CD14-positive monocyte (primary cell): ENCODE measurements at regions not wholly inside any gene's neighbourhood (a gene's known extent, or its start where the extent isn't known, plus 50 kb on each side); places are given as distances from the start of the nearest gene placed in this dataset.

ENCODE experiments used
- DNase-seq, 3 donors: peaks; one replicate each; pipeline ENCODE4 v3.0.0-alpha.2; 2011 to 2022
- H2AFZ ChIP-seq: 2 replicates; pipeline ENCODE4 v1.6.0; 2012; ENCODE audit warnings: mild to moderate bottlenecking, low read depth, low read length, inconsistent platforms; ENCODE audit not compliant: insufficient read depth, poor library complexity, severe bottlenecking
- H3K27ac ChIP-seq, 2 donors: 1 replicate in 1 of 2; 2 replicates in 1 of 2; pipeline ENCODE4 v1.5.1; 2012 to 2013; ENCODE audit warnings: low read length in 2 of 2, control low read depth in 1 of 2, inconsistent platforms in 1 of 2, low read depth in 1 of 2, mild to moderate bottlenecking in 1 of 2
- H3K27me3 ChIP-seq, 2 donors: one replicate each; pipeline versions ENCODE4 v1.6.0 to v1.6.1; 2011 to 2013; ENCODE audit warnings: low read length in 2 of 2; ENCODE audit not compliant: control insufficient read depth in 2 of 2, insufficient read depth in 2 of 2
- H3K36me3 ChIP-seq, 2 donors: replicated peaks in 1 of 2; 1 replicate in 1 of 2; 2 replicates in 1 of 2; pipeline versions ENCODE4 v1.5.1 to v1.6.1; 2012 to 2013; ENCODE audit warnings: low read length in 2 of 2, control low read depth in 1 of 2, inconsistent platforms in 1 of 2, mild to moderate bottlenecking in 1 of 2; ENCODE audit not compliant: insufficient read depth in 2 of 2, control insufficient read depth in 1 of 2
- H3K4me1 ChIP-seq, 2 donors: 1 replicate in 1 of 2; 2 replicates in 1 of 2; pipeline versions ENCODE4 v1.5.1 to v1.6.1; 2012 to 2013; ENCODE audit warnings: low read length in 2 of 2, control low read depth in 1 of 2, inconsistent platforms in 1 of 2, mild to moderate bottlenecking in 1 of 2, moderate library complexity in 1 of 2; ENCODE audit not compliant: insufficient read depth in 2 of 2, control insufficient read depth in 1 of 2
- H3K4me2 ChIP-seq: replicated peaks from 2 replicates; pipeline ENCODE3; 2012; ENCODE audit warnings: low read length, moderate library complexity, mild to moderate bottlenecking; ENCODE audit not compliant: poor library complexity, severe bottlenecking; ENCODE audit errors: extremely low read depth
- H3K4me3 ChIP-seq, 3 experiments: fragments of 200-600 bp in 1 of 3; sonication (generic) in 1 of 3; replicated peaks in 1 of 3; 1 replicate in 2 of 3; 2 replicates in 1 of 3; pipeline ENCODE4 v1.5.1; 2011 to 2013; ENCODE audit warnings: low read length in 3 of 3, mild to moderate bottlenecking in 3 of 3, control low read depth in 2 of 3, low read depth in 2 of 3, inconsistent platforms in 1 of 3, moderate library complexity in 1 of 3
- H3K79me2 ChIP-seq: 2 replicates; pipeline ENCODE4 v1.6.0; 2012; ENCODE audit warnings: mild to moderate bottlenecking, control low read depth, inconsistent platforms, low read length, moderate library complexity; ENCODE audit not compliant: insufficient read depth
- H3K9ac ChIP-seq: 2 replicates; pipeline ENCODE4 v1.6.0; 2017; ENCODE audit warnings: low read length, mild to moderate bottlenecking; ENCODE audit not compliant: insufficient read depth, poor library complexity, severe bottlenecking
- H3K9me3 ChIP-seq, 2 donors: replicated peaks in 1 of 2; 1 replicate in 1 of 2; 2 replicates in 1 of 2; pipeline versions ENCODE4 v1.5.1 to v1.6.1; 2012 to 2013; ENCODE audit warnings: low read length in 2 of 2, control low read depth in 1 of 2; ENCODE audit not compliant: control insufficient read depth in 1 of 2, insufficient read depth in 1 of 2
- H4K20me1 ChIP-seq: 2 replicates; pipeline ENCODE4 v1.6.0; 2012; ENCODE audit warnings: mild to moderate bottlenecking, low read length, control low read depth, moderate library complexity; ENCODE audit not compliant: insufficient read depth
- H3K27ac Mint-ChIP-seq, 7 donors: one replicate each; pipeline ENCODE4 v1.8.0; 2020; ENCODE audit warnings: mild to moderate bottlenecking in 7 of 7, mixed read lengths in 7 of 7, moderate library complexity in 6 of 7, inconsistent platforms in 2 of 7
- H3K27me3 Mint-ChIP-seq, 3 donors: one replicate each; pipeline ENCODE4 v1.8.0; 2021 to 2022; ENCODE audit warnings: low read depth in 3 of 3, mild to moderate bottlenecking in 3 of 3, mixed read lengths in 3 of 3, moderate library complexity in 3 of 3, inconsistent platforms in 1 of 3
- H3K36me3 Mint-ChIP-seq, 2 donors: one replicate each; pipeline ENCODE4 v1.8.0; 2020; ENCODE audit warnings: mixed read lengths in 2 of 2, inconsistent platforms in 1 of 2, mild to moderate bottlenecking in 1 of 2
- H3K4me1 Mint-ChIP-seq: one replicate; pipeline ENCODE4 v1.8.0; 2020; ENCODE audit warnings: mild to moderate bottlenecking, mixed read lengths
- H3K4me3 Mint-ChIP-seq, 2 donors: one replicate each; pipeline ENCODE4 v1.8.0; 2020; ENCODE audit warnings: mild to moderate bottlenecking in 2 of 2, mixed read lengths in 2 of 2, moderate library complexity in 1 of 2
- H3K9me3 Mint-ChIP-seq, 7 donors: one replicate each; pipeline ENCODE4 v1.8.0; 2020 to 2022; ENCODE audit warnings: mixed read lengths in 7 of 7, mild to moderate bottlenecking in 6 of 7, moderate library complexity in 6 of 7, inconsistent platforms in 2 of 7
- CTCF ChIP-seq: fragments of 200-600 bp; IDR thresholded peaks from one replicate; pipeline ENCODE4 v1.8.0; 2022; ENCODE audit warnings: antibody characterized with exemption, mild to moderate bottlenecking
- WGBS: methylation state at CpG from one replicate; pipeline ENCODE4 v1.1.5; 2013; ENCODE audit warnings: missing lambda C conversion rate; ENCODE audit not compliant: insufficient coverage; 5-methylcytosine and 5-hydroxymethylcytosine counted together
- intact Hi-C, 2 donors: fragments of 100-400 bp; cut with micrococcal nuclease; formaldehyde crosslinking; loops; one replicate each; pipeline versions ENCODE4 v1.15.0 to v1.15.1; 2023

- intact Hi-C loops, result loop anchor here (5.0 kb wide), 2 partner anchors 1539 to 1554 kb away; no protein-coding TSS in a partner anchor
- H3K9me3 Mint-ChIP-seq, result peaks cover 0 to 4% (median 2%) of the 10 kb centered on the region in 7 donors
- H3K36me3 Mint-ChIP-seq, result peaks cover 0 to 1% of the 10 kb centered on the region in 2 donors
- no peak for TF ChIP-seq CTCF
- H3K4me1 Mint-ChIP-seq, result peaks cover 4% of the 10 kb centered on the region
- Histone ChIP-seq H3K4me2 (no peak overlapping the region), H3K79me2 (no peaks in the 10 kb centered on the region), H4K20me1 (no peaks in the 10 kb centered on the region), H3K27me3 (peaks cover 20 to 35% of the 10 kb centered on the region in 2 donors), H2AFZ (no peak overlapping the region), H3K36me3 (no peaks in the 10 kb centered on the region), H3K9me3 (peaks cover 0 to 4% of the 10 kb centered on the region in 2 donors), H3K9ac (no peak overlapping the region), H3K4me1 (peaks cover 7 to 9% of the 10 kb centered on the region in 2 donors), H3K27ac (no peak overlapping the region), H3K4me3 (no peak overlapping the region)
- DNase-seq, result no peak
- WGBS, result 97% methylated on average over 5 of the region's 8 CpGs
- no peak overlapping the region for H3K27ac Mint-ChIP-seq
- H3K27me3 Mint-ChIP-seq, result peaks cover 28 to 42% (median 39%) of the 10 kb centered on the region in 3 donors
- H3K4me3 Mint-ChIP-seq, result no peak overlapping the region
These were observed 124.5 kb upstream of the ZNF507 start for GRCh38 chr19:32220951-32221350.

DNA sequence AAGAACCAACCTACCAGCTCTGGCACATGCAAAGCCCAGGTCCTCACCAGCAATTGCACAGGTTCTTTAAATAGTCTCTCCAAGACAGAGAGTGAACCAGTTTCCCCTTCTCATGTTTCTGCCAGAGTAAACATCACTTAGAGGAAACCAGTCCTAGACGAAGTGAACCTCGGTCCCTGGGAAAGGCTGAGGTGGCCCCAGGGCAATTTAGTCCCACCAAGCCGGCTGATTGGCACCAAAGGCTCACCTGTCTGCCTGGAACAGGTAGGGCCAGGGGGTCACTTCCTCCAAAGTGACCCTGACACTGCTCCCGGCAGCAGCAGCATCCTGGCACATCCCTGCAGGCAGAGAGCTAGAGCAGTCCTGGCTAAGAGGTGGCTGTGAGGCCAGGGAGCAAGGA, 122.9 kb upstream of the ZNF507 start:
- peaks cover 0 to 1% of the 10 kb centered on the region in 2 donors for H3K36me3 Mint-ChIP-seq
- TF ChIP-seq CTCF, result no peak
- H3K4me1 ChIP-seq, result peaks cover 7 to 9% of the 10 kb centered on the region in 2 donors
- H3K4me3 ChIP-seq, result no peak overlapping the region
- no peak overlapping the region for H3K9ac ChIP-seq
- H3K4me1 Mint-ChIP-seq, result peaks cover 4% of the 10 kb centered on the region
- no peak overlapping the region for H3K27ac Mint-ChIP-seq
- H3K4me2 ChIP-seq, result no peak overlapping the region
- peaks cover 0 to 4% of the 10 kb centered on the region in 2 donors for H3K9me3 ChIP-seq
- H3K4me3 Mint-ChIP-seq, result no peak overlapping the region
- H3K27ac ChIP-seq, result no peak overlapping the region
- H3K9me3 Mint-ChIP-seq, result peaks cover 0 to 4% (median 2%) of the 10 kb centered on the region in 7 donors
- WGBS, result 20% methylated on average over 4 of the region's 4 CpGs
- peaks cover 30 to 44% (median 44%) of the 10 kb centered on the region in 3 donors for H3K27me3 Mint-ChIP-seq
- no peaks in the 10 kb centered on the region for H3K36me3 ChIP-seq
- DNase-seq, result no peak
- no peaks in the 10 kb centered on the region for H4K20me1 ChIP-seq
- H3K27me3 ChIP-seq, result peaks cover 20 to 42% of the 10 kb centered on the region in 2 donors
- intact Hi-C loops, result loop anchor here (2.0 to 5.0 kb wide), 3 partner anchors 1436 to 1555 kb away; no protein-coding TSS in a partner anchor
- H3K79me2 ChIP-seq, result no peaks in the 10 kb centered on the region
- no peak overlapping the region for H2AFZ ChIP-seq
